GM12878 (cell line): ENCODE measurements at regions not wholly inside any gene's neighbourhood (a gene's known extent, or its start where the extent isn't known, plus 50 kb on each side); places are given as distances from the start of the nearest gene placed in this dataset.
A peak's percentile ranks its signal among the peaks of the same experiment; 100 is the strongest.

Source experiments
- BHLHE40 ChIP-seq, 2 experiments: fragments of 450-650 bp in 1 of 2; IDR thresholded peaks; 2 replicates each; pipeline ENCODE4 v1.6.1; 2011 to 2017; ENCODE audit warnings: low read depth in 2 of 2, borderline replicate concordance in 1 of 2, improper control_type of control experiment in 1 of 2, low read length in 1 of 2, mild to moderate bottlenecking in 1 of 2
- CTCF ChIP-seq, 3 experiments: IDR thresholded peaks in 2 of 3; conservative IDR thresholded peaks in 1 of 3; 2 replicates each; pipeline ENCODE4 v1.5.1; 2011; ENCODE audit warnings: low read depth in 3 of 3, low read length in 3 of 3, mild to moderate bottlenecking in 3 of 3, control low read depth in 2 of 3, moderate library complexity in 2 of 3, inconsistent platforms in 1 of 3, mixed read lengths in 1 of 3; ENCODE audit not compliant: control insufficient read depth in 2 of 3, insufficient read depth in 1 of 3; ENCODE audit errors: extremely low read depth in 1 of 3
- GABPA ChIP-seq: IDR thresholded peaks from 2 replicates; pipeline ENCODE4 v1.6.1; 2014; ENCODE audit warnings: antibody characterized with exemption, low read depth, mild to moderate bottlenecking, inconsistent platforms
- MTA3 ChIP-seq: IDR thresholded peaks from 2 replicates; pipeline ENCODE4 v1.6.1; 2012; ENCODE audit warnings: low read length, inconsistent platforms, borderline replicate concordance
- NFIC ChIP-seq: IDR thresholded peaks from 2 replicates; pipeline ENCODE4 v1.6.1; 2012; ENCODE audit warnings: low read depth, mild to moderate bottlenecking, inconsistent platforms, low read length, moderate library complexity

GRCh38 chr9:11618241-11618805, 1005.5 kb upstream of the PTPRD start:
- TF ChIP-seq GABPA (no peak), CTCF (IDR thresholded peaks at IDR 0.05 in 2 of 3, conservative IDR thresholded peaks at IDR 0.05 in 1 of 3; ENCODE audit: control insufficient read depth in 2 of 3, extremely low read depth in 1 of 3, insufficient read depth in 1 of 3, low read depth in 3 of 3, low read length in 3 of 3) (peak in 1 of 3 experiments; percentile 10; a peak in 1 of 6 replicates), MTA3 (no peak), BHLHE40 (IDR thresholded peaks at IDR 0.05; ENCODE audit: borderline replicate concordance in 1 of 2, low read depth in 2 of 2, low read length in 1 of 2) (no peak), NFIC (no peak)
